ENCODE measurements at regions not wholly inside any gene's neighbourhood (a gene's known extent, or its start where the extent isn't known, plus 50 kb on each side); places are given as distances from the start of the nearest gene placed in this dataset.

GRCh38 chr15:96514607-96515285, 184.2 kb downstream of the NR2F2 start:
- DNase-seq = no peak
- Histone ChIP-seq H3K4me1 (peaks cover 0 to 3% (median 0%) of the 10 kb centered on the region in 4 donors), H3K9me3 (peaks cover 0 to 3% (median 0%) of the 10 kb centered on the region in 3 donors), H3K27ac (no peak overlapping the region), H3K27me3 (peaks cover 0 to 5% of the 10 kb centered on the region in 2 donors), H3K4me3 (no peak overlapping the region), H3K36me3 (no peaks in the 10 kb centered on the region)
- intact Hi-C loops (cut with DNase I; ENCODE audit: low total_unique reads) = no loop called here
- no peak for TF ChIP-seq CTCF (IDR thresholded peaks at IDR 0.05)

GRCh38 chr15:96515371-96515770, 184.9 kb downstream of the NR2F2 start:
- Histone ChIP-seq H3K4me1 (peaks cover 0 to 3% (median 0%) of the 10 kb centered on the region in 4 donors), H3K27me3 (peaks cover 0 to 4% of the 10 kb centered on the region in 2 donors), H3K4me3 (no peak overlapping the region), H3K36me3 (no peaks in the 10 kb centered on the region), H3K27ac (no peak overlapping the region), H3K9me3 (peaks cover 0 to 6% (median 0%) of the 10 kb centered on the region in 3 donors)
- no peak for DNase-seq
- intact Hi-C loops (cut with DNase I; ENCODE audit: low total_unique reads) = no loop called here
- TF ChIP-seq CTCF (IDR thresholded peaks at IDR 0.05) = no peak

- DNase-seq = no peak
- Histone ChIP-seq H3K9me3 (peaks cover 3 to 23% (median 6%) of the 10 kb centered on the region in 3 donors), H3K27ac (no peak overlapping the region), H3K27me3 (peaks cover 0 to 6% of the 10 kb centered on the region in 2 donors), H3K4me3 (no peak overlapping the region), H3K36me3 (no peaks in the 10 kb centered on the region), H3K4me1 (no peaks in the 10 kb centered on the region)
- TF ChIP-seq CTCF (IDR thresholded peaks at IDR 0.05) = no peak
- intact Hi-C loops (cut with DNase I; ENCODE audit: low total_unique reads) = no loop called here
Observed at GRCh38 chr15:96521386-96521785, 190.9 kb downstream of the NR2F2 start.

- H3K4me3 ChIP-seq = no peak overlapping the region
- peaks cover 0 to 6% of the 10 kb centered on the region in 2 donors for H3K27me3 ChIP-seq
- intact Hi-C loops (cut with DNase I; ENCODE audit: low total_unique reads) = no loop called here
- H3K27ac ChIP-seq = no peak overlapping the region
- no peaks in the 10 kb centered on the region for H3K4me1 ChIP-seq
- TF ChIP-seq CTCF (IDR thresholded peaks at IDR 0.05) = no peak
- H3K9me3 ChIP-seq = peaks cover 3 to 18% (median 6%) of the 10 kb centered on the region in 3 donors
- no peaks in the 10 kb centered on the region for H3K36me3 ChIP-seq
- no peak for DNase-seq
Observed at GRCh38 chr15:96524676-96525417, 194.3 kb downstream of the NR2F2 start.

- no peak for DNase-seq
- intact Hi-C loops (cut with DNase I; ENCODE audit: low total_unique reads) = no loop called here
- TF ChIP-seq CTCF (IDR thresholded peaks at IDR 0.05) = no peak
- H3K9me3 ChIP-seq = no peaks in the 10 kb centered on the region
- peaks cover 0 to 4% of the 10 kb centered on the region in 2 donors for H3K27me3 ChIP-seq
- no peak overlapping the region for H3K27ac ChIP-seq
- no peak overlapping the region for H3K4me3 ChIP-seq
- H3K36me3 ChIP-seq = no peaks in the 10 kb centered on the region
- no peaks in the 10 kb centered on the region for H3K4me1 ChIP-seq
Observed at GRCh38 chr15:96535148-96535547, 204.6 kb downstream of the NR2F2 start.

All from tibial artery (tissue), 4 donors.